ENCODE measurements at regions not wholly inside any gene's neighbourhood (a gene's known extent, or its start where the extent isn't known, plus 50 kb on each side); places are given as distances from the start of the nearest gene placed in this dataset.

- no peak for TF ChIP-seq CTCF (IDR thresholded peaks at IDR 0.05; ENCODE audit: insufficient read depth, low read depth, low read length)
- no peak for TF ChIP-seq EZH2 (IDR thresholded peaks at IDR 0.05; ENCODE audit: insufficient read depth, low read length)
These were observed 370.8 kb downstream of the CDC14C start for GRCh38 chr7:49295146-49295545.

Measured in astrocyte (in vitro differentiated cells and primary cell).